ENCODE measurements at regions not wholly inside any gene's neighbourhood (a gene's known extent, or its start where the extent isn't known, plus 50 kb on each side); places are given as distances from the start of the nearest gene placed in this dataset.

DNA sequence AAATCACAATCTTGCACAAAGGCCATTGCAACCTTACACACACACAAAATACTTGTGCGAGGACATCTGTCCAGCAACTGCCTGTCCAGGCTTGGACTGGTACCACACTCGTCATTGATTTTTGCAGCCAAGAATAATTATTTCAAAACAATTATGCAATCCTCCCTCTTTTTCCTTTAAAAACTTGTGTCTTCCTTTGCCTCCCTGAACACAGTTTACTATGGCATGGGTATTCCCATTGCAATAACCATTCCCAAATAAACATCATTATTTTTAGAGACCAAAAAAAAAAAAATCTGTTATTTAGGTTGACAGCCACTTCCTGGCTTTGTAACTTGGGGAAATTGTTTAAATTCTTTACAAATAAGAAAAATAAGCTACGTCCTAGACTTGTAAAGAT, 54.0 kb downstream of the C11orf91 start:
- DNase-seq, result no peak
- in situ Hi-C loops (cut with MboI; ENCODE audit: low pct_unique_long_range_greater_than_20kb, low sequenced_read_pairs), result no loop called here

DNA sequence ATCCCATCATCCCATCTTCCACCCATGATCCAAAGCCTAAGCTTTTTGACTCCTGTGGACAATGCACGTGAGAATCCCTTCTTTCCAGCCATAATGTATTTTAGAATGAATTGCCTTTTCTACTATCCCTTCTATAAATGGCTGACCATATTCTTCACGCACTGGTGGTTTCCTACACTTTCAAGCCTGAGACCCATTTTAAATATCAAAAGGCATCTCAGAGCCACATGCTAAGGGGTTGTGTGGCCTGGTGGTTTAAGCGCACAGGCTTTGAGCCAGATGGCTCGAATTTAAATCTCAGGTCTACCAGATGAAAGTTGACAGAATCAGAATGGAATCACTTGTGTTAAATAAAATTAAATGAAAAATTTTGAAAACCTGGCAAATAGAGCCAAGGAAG, 54.5 kb downstream of the C11orf91 start:
- in situ Hi-C loops (cut with MboI; ENCODE audit: low pct_unique_long_range_greater_than_20kb, low sequenced_read_pairs), result no loop called here
- no peak for DNase-seq

DNA sequence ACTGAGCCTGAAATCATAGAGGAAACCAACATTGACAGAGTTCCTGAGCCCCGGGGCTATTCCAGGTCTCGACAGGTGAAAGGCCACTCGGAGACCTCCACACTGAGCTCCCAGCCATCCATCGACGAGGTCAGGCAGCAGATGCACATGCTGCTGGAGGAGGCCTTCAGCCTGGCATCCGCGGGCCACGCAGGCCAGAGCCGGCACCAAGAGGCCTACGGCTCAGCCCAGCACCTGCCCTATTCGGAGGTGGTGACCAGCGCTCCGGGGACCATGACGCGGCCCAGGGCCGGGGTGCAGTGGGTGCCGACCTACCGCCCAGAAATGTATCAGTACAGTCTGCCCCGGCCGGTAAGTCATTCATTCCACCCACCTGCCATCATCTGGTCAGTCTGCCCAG, 54.9 kb downstream of the C11orf91 start:
- DNase-seq, result no peak
- in situ Hi-C loops (cut with MboI; ENCODE audit: low pct_unique_long_range_greater_than_20kb, low sequenced_read_pairs), result no loop called here

DNA sequence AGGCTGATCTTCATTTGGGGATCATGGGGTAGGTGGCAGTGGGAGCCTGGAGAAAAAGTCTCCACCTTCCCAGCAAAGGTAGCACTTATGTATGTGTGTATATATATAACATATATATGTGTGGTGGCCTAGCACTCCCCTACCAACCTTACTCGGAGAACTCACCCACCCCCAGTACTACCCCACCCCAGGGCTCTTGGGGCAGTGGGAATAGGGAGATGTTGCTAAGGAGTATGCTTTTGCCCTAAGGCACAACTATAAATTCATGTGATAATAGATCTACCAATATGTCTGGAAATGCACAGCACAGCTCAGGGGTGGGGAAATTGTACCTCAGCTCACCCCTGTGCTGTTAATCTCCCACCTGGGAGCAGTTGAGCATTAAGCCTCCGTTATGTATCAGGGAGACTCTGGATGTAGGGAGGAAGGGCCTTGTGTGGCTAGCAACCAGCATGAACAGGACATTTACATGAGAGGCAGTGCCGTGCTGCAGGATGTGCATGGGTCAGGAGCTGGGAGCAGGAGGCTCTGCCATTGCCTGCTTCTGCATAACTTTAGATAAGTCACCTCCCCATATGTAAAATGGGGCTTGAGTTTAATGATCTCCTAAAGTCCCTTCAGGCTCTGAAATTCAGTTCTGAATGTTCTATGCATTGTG, 57.3 kb downstream of the C11orf91 start:
- in situ Hi-C loops (cut with MboI; ENCODE audit: low pct_unique_long_range_greater_than_20kb, low sequenced_read_pairs), result no loop called here
- no peak for DNase-seq

DNA sequence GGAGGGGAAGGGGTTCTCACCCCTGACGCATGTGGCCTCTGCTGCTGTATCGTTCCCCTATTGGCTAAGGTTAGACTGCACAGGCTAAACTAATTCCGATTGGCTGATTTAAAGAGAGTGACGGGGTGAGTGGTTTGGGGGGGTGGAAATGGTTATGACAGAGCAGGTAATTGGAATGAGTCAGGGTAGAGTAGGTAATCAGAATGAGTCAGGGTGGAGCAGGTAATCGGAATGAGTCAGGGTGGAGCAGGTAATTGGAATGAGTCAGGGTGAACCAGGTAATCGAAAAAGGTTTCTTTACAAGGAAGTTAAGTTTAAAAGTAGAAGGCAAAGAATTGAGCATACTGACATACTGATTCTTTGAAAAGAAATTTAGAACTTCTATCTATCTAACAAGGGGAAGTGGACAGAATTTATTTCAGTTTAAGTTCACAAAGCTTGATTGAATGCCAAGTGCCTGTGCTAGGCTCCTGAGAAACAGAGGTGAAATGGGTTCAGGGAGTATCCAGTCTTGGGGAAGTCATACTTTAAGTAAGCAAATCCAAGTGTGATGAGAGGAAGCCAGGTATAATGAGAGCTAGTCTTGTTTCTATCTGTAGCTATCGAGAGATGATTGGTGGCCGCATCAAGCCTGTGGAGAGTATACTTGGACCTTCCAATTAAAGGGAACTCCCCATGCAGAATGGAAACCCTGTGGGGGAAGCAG, 58.0 kb downstream of the C11orf91 start:
- DNase-seq, result no peak
- in situ Hi-C loops (cut with MboI; ENCODE audit: low pct_unique_long_range_greater_than_20kb, low sequenced_read_pairs), result no loop called here

DNA sequence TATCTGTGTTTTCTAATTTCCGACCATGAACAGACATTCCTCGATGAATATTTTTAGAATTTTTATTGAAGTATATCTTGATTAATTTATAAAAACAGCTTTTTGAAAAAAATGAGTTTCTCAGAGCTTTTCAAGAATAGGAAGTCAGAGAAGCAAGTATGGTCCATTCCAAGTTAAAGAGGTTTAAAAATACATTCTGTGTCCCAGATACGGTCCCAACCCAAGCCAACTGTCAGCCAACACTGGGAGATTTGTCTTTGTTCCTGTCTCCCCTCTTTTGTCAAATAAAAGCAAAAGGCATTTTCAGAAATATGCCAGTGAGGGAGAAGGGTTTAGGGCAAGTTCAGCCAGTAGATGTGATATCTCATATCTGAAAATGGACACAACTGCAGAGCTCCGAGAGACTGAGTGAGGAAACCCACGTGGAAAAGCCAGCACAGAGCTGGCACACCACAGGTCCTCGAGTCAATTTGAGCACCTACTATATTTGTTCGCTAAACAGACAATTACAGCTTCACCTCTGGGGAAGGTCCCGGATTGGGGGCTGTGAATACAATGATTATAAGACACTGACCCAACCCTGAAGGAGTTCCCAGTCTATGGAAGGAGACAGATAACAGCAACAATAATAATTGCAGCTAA, 59.8 kb downstream of the C11orf91 start:
- in situ Hi-C loops (cut with MboI; ENCODE audit: low pct_unique_long_range_greater_than_20kb, low sequenced_read_pairs), result no loop called here
- DNase-seq, result no peak

DNA sequence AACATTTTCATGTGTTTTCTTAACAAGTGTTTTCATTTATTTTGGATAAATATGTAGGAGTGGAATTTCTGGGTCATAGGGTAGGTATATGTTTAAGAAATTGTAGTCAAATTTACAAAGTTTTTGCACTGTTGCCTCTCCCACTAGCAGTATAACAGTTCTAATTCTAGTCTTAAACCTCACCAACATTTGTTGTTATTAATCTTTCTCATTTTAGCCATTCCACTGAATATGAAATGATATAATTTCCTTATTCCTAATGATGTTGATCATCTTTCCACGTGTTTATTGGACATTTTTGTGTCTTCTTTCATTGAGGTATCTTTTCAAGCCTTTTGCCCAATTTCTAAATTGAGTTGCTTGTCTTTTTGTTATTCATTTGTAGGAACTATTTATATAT, 62.0 kb downstream of the C11orf91 start:
- DNase-seq, result no peak
- in situ Hi-C loops (cut with MboI; ENCODE audit: low pct_unique_long_range_greater_than_20kb, low sequenced_read_pairs), result no loop called here

DNA sequence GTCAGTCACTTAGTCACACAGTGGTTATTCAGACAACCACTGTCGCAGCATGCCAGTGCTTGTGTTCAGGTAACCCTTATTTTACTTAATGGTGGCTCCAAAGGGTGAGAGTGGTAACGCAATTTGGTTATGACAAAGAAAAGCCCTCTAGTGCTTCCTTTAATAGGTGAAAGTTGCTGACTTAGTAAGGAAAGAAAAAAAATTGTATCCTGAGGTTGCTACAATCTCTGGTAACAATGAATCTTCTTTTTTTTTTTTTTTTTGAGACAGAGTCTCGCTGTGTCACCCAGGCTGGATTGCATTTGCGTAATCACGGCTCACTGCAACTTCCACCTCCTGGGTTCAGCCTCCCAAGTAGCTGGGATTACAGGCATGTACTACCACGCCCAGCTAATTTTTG, 64.5 kb downstream of the C11orf91 start:
- no peak for DNase-seq
- in situ Hi-C loops (cut with MboI; ENCODE audit: low pct_unique_long_range_greater_than_20kb, low sequenced_read_pairs), result no loop called here

DNA sequence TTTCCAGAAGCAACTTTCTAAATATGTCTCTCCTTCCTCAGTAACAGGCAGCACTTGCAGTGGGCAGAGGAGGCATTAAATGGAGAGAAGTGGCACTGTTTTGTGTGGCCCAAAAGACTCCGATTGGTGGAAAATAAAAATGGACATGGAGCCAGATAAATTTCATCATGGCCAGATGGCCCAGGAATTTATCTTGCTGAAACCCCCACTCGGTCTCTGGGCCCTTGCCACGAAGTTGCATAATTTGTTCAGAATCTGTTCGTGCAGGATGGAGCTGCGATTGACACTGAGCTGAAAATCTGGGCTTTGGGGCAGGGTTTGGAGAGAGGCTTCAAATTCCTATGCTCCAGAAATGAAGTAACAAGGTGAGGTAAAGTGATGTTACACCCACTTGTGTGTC, 65.5 kb downstream of the C11orf91 start:
- no peak for DNase-seq
- in situ Hi-C loops (cut with MboI; ENCODE audit: low pct_unique_long_range_greater_than_20kb, low sequenced_read_pairs), result no loop called here

DNA sequence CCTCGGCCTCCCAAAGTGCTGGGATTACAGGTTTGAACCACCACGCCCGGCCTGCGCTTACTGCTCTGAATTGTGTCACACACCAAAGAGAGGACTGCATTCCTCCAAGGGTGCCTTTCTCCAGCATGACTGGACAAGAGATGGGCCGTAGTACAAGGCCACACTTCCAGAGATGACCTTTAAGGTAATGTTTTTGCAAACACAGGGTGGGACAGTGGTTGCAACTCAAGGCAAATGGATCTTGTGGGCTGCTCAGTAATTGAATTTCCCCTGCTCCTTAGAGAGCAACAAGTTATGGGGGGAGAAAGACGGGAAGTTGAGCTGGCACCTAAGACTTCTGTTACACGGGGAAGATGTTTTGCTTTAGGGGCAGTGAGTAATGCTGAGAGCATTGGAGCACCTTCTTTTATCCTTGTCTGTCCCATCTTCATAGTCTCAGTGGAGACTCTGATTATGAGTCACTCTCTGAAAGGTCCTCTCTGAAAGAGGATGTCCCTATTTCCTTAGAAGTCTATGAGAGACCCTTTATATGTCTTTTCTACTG, 66.3 kb downstream of the C11orf91 start:
- no peak for DNase-seq
- in situ Hi-C loops (cut with MboI; ENCODE audit: low pct_unique_long_range_greater_than_20kb, low sequenced_read_pairs), result no loop called here

DNA sequence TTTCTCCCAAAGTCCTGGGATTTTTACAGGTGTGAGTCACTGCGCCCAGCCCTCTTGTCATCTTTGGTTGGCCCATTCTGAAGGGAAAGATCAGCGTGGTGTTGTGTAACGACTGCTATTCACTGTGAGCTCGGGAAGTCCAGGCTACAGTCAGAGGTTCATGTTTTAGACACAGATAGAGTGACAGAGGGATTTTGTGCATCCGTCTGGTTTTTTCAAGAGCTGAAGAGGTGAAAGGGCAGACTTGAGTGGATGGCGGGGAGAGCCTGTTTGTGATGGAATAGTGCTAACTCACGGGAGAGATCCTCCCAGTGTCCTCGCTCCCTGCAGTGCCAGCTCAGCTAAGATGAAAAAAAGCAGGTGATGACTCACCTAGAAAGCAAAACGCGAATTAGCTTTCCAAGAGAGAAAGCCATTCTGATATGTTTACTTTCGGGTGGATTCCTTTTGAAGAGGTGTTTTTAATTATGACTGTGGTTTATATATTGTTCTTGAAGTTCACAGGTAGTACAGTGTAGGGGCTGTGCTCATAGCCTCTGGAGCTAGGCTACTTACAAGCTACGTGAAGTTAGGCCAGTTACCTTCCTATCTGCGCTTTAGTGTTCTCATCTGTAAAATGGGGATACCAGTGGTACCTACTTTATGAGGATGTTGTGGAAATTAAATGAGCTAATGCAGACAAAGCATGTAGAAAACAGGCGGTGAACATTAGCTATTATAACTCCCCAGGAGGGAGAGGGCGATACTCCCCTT, 67.2 kb downstream of the C11orf91 start:
- no peak for DNase-seq
- in situ Hi-C loops (cut with MboI; ENCODE audit: low pct_unique_long_range_greater_than_20kb, low sequenced_read_pairs), result no loop called here

DNA sequence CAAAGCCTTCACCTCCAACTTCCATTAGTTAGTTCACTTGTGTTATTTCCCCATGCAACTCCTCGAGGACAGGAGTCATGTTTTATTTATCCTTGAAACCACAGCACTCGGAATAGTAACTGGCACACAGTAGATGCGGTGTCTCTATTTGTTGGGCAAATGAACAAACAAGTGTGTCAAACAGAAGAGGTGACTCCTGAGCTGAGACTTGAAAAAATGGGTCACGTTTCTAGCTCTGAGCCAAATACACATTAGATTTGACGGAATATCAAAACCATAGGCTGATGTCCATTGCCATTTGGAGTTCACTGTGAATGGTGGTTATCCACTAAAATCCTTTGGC, 68.9 kb downstream of the C11orf91 start:
- no peak for DNase-seq
- in situ Hi-C loops (cut with MboI; ENCODE audit: low pct_unique_long_range_greater_than_20kb, low sequenced_read_pairs), result no loop called here

DNA sequence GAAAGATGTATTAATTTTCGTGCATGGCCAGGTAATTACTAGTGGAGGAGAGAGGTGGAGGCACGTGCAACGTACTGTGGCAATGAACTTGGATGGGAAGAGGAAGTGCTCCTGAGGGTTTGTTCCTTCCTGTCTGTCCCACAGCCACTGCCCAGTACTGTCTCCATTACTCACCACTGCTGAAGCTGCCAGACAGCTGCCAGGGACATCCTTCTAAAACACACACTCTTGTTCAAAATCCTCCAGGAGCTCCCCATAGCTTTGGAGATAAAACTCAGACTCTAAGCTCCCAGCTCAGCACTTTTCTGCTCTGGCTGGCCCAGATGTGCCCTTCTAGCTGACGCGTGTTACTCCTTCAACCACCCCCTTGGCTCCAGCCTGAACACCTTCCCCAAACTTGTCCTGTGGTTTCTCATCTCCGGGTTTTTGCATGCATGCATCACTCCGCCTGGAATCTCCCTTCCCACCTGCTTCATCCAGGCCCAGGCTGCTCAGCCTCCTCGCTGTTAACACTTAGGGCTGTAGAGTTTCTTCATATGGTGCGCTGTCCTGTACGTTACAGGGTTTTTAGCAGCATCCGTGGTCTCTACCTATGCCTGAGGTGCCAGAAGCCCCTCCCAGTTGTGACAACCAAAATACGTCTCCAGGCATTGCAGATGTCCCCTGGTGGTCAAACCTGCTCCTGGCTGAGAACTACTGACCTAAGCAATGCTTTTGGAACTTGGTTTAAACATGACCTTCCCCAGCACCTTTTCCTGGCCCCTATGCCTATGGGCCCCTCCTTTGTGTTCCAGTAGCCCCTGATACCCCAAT, 69.5 kb downstream of the C11orf91 start:
- in situ Hi-C loops (cut with MboI; ENCODE audit: low pct_unique_long_range_greater_than_20kb, low sequenced_read_pairs), result no loop called here
- DNase-seq, result no peak

DNA sequence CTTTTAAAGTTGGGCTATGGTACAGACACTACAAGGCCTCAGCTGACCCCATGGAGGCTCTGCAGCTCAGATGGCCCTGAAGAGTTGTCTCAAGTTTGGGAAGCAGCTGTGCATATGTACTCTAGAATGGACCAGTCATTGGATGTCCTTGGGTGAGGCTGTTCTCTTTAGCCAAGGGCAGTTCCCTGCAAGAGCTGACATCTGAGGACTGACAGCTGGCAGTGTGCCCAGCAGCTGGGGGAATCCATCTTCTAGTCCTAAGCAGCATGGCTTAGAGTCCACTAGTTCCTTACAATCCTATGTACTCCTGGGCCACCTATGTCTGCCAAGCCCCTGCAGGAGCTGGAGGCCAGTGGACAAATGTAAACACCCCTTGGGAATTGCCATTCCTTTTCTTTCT, 76.5 kb downstream of the C11orf91 start:
- in situ Hi-C loops (cut with MboI; ENCODE audit: low pct_unique_long_range_greater_than_20kb, low sequenced_read_pairs), result no loop called here
- DNase-seq, result no peak

DNA sequence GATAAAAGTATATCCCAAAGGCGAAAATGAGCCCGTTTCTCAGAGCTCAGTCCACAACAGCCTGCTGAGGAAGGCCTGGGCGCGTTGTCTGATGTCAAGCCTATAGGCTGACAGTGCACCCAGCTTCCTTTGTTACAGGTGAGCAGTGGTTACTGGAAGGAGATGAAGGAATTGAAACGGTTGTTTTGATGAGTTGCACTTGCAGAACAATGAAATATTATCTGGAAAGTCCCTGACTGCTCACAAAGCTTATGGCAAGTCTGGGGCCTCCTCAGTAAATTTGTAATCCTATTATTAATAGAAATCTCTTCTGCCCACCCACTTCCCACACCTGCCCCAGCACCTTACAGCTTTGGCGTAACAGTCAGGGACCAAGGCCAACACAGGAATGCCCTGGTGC, 77.8 kb downstream of the C11orf91 start:
- in situ Hi-C loops (cut with MboI; ENCODE audit: low pct_unique_long_range_greater_than_20kb, low sequenced_read_pairs), result no loop called here
- DNase-seq, result no peak

DNA sequence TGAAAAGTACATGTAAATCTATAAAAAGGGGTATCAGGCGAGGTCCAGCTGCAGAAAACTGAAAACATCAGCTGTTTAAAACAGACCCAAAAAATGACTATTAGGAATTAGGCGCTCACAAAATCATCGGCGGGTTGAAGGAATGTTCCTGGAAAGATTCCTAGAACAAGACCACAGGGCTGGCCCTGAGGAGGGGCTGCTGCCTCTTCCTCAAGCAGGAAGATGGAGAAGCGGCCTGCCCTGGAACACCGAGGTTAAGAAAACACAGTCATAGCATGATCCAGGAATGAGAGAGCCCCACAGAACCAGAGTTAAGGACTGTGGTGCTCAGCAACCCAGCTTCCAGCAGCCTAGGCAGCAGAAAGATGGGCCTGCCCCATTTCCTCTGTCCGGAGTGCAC, 78.4 kb downstream of the C11orf91 start:
- no peak for DNase-seq
- in situ Hi-C loops (cut with MboI; ENCODE audit: low pct_unique_long_range_greater_than_20kb, low sequenced_read_pairs), result no loop called here

DNA sequence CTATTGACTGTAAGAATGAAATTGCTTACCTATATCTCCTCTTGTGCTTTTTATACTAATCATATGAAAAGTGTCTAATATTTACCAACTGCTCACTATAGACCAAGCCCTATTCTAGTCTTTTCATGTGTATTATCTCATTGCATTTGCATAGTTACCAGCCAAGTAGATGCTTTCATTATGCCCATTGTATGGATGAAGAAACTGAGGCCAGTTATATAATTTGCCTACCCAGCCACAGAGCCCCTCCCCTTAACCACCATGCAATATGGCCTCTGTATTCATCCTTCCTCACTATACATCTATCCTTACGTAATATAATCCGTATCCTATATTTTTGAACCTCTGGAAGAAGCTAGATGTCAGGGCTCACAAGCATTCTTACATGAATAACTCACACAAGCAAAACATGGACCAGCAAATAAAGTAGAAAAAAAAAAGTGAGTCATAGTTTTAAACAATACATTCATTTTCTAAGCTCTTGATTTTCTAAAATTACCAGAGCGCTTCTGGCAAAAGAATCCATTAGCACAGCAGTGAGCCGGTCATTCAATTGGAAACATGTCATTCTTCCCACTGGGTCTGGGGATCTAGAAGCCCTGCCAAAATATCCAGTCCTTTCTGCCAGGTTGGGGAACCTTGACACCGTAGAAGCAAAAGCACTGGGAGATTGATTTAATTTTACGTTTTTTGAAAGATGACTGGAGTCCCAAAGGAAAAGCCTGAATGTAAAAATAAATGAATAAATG, 80.0 kb downstream of the C11orf91 start:
- in situ Hi-C loops (cut with MboI; ENCODE audit: low pct_unique_long_range_greater_than_20kb, low sequenced_read_pairs), result no loop called here
- no peak for DNase-seq

DNA sequence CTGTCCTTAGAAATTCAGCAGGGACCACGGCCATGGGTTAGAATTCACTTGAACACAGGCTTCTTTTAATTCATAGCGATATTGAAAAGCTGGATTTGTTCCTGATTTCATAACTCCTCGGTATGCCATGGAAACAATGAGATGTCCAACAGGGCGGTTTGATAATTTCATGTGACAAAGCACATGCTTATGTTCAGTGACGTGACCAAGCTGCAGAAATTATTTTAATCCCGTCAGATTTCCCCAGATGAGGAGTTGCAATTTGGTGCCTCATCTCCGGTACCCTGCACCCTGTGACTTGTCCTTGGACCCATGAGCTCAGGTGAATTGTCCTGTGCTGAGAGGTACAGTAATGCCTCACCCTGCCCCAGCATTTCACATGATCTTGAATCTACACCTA, 81.7 kb downstream of the C11orf91 start:
- in situ Hi-C loops (cut with MboI; ENCODE audit: low pct_unique_long_range_greater_than_20kb, low sequenced_read_pairs), result no loop called here
- no peak for DNase-seq

DNA sequence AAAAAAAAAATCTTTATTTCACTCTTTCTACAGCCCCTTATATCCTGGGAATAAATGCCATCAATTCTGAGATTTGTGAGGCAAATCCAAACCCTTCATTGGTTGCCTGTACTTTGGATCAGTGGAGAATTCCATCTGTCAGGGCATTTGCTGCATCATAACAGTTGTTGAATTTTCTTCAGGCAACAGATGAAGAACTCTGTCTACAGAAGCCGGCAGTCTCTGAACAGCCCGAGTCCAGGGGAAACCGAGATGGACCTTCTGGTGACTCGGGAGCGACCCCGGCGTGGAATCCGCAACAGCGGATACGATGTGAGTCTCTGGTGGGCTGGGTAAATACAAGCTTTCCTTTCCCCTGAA, 82.3 kb downstream of the C11orf91 start:
- DNase-seq, result no peak
- in situ Hi-C loops (cut with MboI; ENCODE audit: low pct_unique_long_range_greater_than_20kb, low sequenced_read_pairs), result no loop called here

Data from KBM-7 (cell line).